ENCODE measurements at regions not wholly inside any gene's neighbourhood (a gene's known extent, or its start where the extent isn't known, plus 50 kb on each side); places are given as distances from the start of the nearest gene placed in this dataset.
A peak's percentile ranks its signal among the peaks of the same experiment; 100 is the strongest.

DNA sequence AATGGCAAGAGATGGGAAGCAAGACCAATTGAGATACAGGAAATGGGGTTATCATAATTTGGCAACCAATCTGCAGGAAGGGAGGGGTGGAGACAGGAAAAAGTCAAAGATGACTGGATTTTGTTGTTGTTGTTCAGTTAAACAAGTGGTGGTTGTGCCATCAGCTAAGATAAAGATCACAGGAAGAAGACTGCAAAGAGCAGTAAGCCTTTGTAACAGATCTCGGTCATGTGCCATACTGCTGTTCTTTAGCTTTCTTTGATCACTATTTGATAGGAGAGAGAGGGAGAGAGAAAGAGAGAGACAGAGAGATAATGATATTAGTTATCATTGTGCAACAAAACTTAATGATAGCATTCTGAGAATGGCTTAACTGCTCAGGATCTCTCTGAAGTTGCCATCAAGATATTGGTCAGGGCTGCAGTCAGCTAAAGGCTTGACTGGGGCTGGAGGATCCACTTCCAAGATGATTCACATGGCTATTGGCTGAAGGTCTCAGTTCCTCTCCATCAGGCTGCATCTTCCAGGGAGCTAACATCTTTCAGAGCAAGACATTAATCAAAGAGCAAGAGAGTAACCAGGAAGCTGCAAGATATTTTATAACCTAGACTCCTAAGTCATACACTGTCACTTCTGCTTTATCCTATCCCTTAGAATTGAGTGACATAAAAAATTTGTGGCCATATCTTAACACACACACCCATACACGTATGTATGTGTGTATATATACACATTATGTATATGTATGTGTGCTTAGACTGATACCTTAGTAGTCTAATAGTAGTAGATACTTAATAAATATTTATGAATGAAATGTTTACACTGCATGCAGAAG, 405.0 kb downstream of the SHISA9 start:
- Histone ChIP-seq H3K36me3 (ENCODE audit: control insufficient read depth, insufficient read depth, low read length) (no peaks in the 10 kb centered on the region), H3K4me3 (ENCODE audit: low read depth, low read length) (no peak overlapping the region), H3K27me3 (ENCODE audit: control insufficient read depth, insufficient read depth, low read length) (no peaks in the 10 kb centered on the region)
- TF ChIP-seq, protein P1, sequence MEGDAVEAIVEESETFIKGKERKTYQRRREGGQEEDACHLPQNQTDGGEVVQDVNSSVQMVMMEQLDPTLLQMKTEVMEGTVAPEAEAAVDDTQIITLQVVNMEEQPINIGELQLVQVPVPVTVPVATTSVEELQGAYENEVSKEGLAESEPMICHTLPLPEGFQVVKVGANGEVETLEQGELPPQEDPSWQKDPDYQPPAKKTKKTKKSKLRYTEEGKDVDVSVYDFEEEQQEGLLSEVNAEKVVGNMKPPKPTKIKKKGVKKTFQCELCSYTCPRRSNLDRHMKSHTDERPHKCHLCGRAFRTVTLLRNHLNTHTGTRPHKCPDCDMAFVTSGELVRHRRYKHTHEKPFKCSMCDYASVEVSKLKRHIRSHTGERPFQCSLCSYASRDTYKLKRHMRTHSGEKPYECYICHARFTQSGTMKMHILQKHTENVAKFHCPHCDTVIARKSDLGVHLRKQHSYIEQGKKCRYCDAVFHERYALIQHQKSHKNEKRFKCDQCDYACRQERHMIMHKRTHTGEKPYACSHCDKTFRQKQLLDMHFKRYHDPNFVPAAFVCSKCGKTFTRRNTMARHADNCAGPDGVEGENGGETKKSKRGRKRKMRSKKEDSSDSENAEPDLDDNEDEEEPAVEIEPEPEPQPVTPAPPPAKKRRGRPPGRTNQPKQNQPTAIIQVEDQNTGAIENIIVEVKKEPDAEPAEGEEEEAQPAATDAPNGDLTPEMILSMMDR (IDR thresholded peaks at IDR 0.05; ENCODE audit: insufficient read depth, low read depth, low read length), result no peak
- no peak for DNase-seq (ENCODE audit: low read depth)
- CTCF ChIA-PET, result interaction anchor here (0.6 kb wide), 1 partner anchor 61 kb away, joined by 3 read pairs; no protein-coding TSS in a partner anchor
- POLR2A ChIA-PET, result no interaction called here

DNA sequence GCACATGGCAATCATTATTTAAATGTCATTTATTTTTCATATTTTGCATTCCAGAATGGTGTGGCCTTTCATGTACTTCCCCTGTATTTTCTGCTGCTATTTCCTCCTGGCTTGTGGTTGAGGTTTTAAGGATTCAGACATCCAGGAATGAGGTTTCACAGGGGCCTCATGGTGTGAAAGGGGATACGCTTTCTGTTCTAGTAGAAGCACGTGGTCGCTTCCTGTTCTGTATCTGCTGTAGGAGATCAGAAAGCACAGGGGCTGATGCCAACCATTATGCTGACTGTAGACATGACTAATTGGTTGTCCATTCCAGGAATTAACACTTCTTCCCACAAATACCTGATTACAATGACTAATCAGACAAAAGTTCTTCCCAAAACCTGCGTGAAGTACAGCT, 405.9 kb downstream of the SHISA9 start:
- CTCF ChIA-PET, result no interaction called here
- POLR2A ChIA-PET, result no interaction called here
- peak; percentile 88 for DNase-seq (ENCODE audit: low read depth)
- Histone ChIP-seq H3K36me3 (ENCODE audit: control insufficient read depth, insufficient read depth, low read length) (no peaks in the 10 kb centered on the region), H3K27me3 (ENCODE audit: control insufficient read depth, insufficient read depth, low read length) (no peaks in the 10 kb centered on the region), H3K4me3 (ENCODE audit: low read depth, low read length) (no peak overlapping the region)
- TF ChIP-seq, protein P1 (IDR thresholded peaks at IDR 0.05; ENCODE audit: insufficient read depth, low read depth, low read length), result no peak

DNA sequence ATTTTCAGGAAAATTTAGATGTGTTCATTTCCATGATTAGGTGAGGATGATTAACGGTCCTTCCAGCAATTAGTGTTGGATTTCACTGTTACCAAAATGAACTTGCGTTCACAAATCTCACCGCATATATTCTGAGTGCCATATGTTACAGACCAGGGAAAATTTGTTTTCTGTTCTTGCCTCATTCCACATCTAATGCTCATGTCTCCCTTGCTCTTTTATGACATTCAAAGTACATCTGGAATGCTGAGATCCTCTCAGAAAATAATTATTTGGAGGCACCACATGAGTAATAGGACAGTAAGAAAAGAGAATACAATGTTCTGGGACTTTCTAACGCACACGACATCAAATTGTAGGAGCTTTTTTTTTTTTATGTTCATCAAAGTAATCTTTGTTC, 406.5 kb downstream of the SHISA9 start:
- TF ChIP-seq, protein P1 (IDR thresholded peaks at IDR 0.05; ENCODE audit: insufficient read depth, low read depth, low read length), result no peak
- H3K36me3 ChIP-seq (ENCODE audit: control insufficient read depth, insufficient read depth, low read length), result no peaks in the 10 kb centered on the region
- POLR2A ChIA-PET, result no interaction called here
- H3K4me3 ChIP-seq (ENCODE audit: low read depth, low read length), result no peak overlapping the region
- no peaks in the 10 kb centered on the region for H3K27me3 ChIP-seq (ENCODE audit: control insufficient read depth, insufficient read depth, low read length)
- CTCF ChIA-PET, result interaction anchor here (0.6 kb wide), 1 partner anchor 384 kb away, joined by 3 read pairs; no protein-coding TSS in a partner anchor
- peak; percentile 50 for DNase-seq (ENCODE audit: low read depth)

DNA sequence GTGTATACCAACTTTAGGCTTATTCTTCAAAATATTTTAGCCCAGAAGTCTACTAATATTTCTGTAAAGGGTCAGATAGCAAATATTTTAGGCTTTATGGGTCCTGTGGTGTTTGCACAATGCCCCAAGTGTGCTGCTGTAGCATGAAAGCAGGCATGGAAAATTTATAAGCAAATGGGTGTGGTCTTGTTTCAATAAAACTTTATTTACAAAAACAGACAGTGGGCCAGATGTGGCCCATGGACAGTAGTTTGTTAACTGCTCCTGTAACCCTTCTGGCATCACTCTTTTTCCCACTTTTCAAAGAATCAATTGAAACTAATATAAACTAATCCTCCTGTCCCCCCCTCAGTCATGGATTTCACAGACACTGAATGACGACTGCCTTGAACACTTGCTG, 410.7 kb downstream of the SHISA9 start:
- H3K27me3 ChIP-seq (ENCODE audit: control insufficient read depth, insufficient read depth, low read length), result no peaks in the 10 kb centered on the region
- H3K4me3 ChIP-seq (ENCODE audit: low read depth, low read length), result no peak overlapping the region
- ChIA-PET POLR2A (no interaction called here), CTCF (no interaction called here)
- no peaks in the 10 kb centered on the region for H3K36me3 ChIP-seq (ENCODE audit: control insufficient read depth, insufficient read depth, low read length)
- TF ChIP-seq, protein P1 (IDR thresholded peaks at IDR 0.05; ENCODE audit: insufficient read depth, low read depth, low read length), result no peak
- no peak for DNase-seq (ENCODE audit: low read depth)

DNA sequence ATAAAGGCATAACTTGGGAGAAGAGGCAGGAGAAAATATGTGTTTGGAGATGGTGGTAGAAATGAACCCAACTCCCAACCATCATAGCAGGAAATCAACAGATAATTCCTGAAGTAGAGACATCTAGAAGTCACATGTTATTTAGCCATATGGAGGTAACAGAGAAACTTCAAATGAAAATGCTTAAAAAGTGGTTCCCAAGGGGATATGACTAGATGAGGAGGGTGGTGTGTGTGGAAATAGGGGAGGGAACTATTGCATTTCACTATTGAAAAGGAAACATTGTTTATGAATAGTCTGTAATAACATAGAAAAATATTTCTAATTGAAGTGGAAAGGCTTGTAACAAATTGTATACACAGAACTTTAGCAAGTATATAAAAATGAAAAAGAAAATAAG, 412.0 kb downstream of the SHISA9 start:
- TF ChIP-seq, protein P1 (IDR thresholded peaks at IDR 0.05; ENCODE audit: insufficient read depth, low read depth, low read length), result no peak
- Histone ChIP-seq H3K27me3 (ENCODE audit: control insufficient read depth, insufficient read depth, low read length) (no peaks in the 10 kb centered on the region), H3K36me3 (ENCODE audit: control insufficient read depth, insufficient read depth, low read length) (no peaks in the 10 kb centered on the region), H3K4me3 (ENCODE audit: low read depth, low read length) (no peak overlapping the region)
- ChIA-PET POLR2A (no interaction called here), CTCF (no interaction called here)
- no peak for DNase-seq (ENCODE audit: low read depth)
